ENCODE measurements at regions not wholly inside any gene's neighbourhood (a gene's known extent, or its start where the extent isn't known, plus 50 kb on each side); places are given as distances from the start of the nearest gene placed in this dataset.

- Histone ChIP-seq H3K9me3 (no peaks in the 10 kb centered on the region), H3K4me1 (no peaks in the 10 kb centered on the region), H3K36me3 (no peaks in the 10 kb centered on the region), H3K27ac (no peak overlapping the region), H3K27me3 (no peaks in the 10 kb centered on the region), H3K4me3 (no peak overlapping the region)
- no peak for DNase-seq
- no peak for TF ChIP-seq CTCF (IDR thresholded peaks at IDR 0.05)
- TF ChIP-seq POLR2A (IDR thresholded peaks at IDR 0.05): no peak
These were observed 783.2 kb downstream of the RPA4 start for GRCh38 chrX:97666890-97667289.

DNA sequence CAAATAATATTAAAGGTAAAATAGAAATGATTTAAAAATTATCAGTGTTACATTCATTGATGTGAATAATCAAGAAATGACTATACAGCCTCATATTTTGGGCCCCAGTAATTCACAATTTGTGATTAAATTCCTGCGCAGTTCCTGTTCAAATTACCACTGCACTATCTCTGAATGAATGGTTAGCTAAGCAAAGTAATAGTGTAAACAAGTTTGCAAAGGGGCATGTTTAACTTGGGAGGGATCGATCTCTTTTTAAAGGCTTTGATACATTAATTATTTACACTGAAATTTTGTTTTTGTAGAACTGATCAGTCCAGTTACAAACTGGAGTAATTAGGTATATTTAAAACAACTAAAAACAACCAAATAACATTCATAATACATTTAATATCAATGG, 784.4 kb downstream of the RPA4 start:
- H3K36me3 ChIP-seq: no peaks in the 10 kb centered on the region
- no peak for TF ChIP-seq CTCF (IDR thresholded peaks at IDR 0.05)
- TF ChIP-seq POLR2A (IDR thresholded peaks at IDR 0.05): no peak
- H3K9me3 ChIP-seq: no peaks in the 10 kb centered on the region
- H3K4me3 ChIP-seq: no peak overlapping the region
- H3K27ac ChIP-seq: no peak overlapping the region
- DNase-seq: no peak
- H3K27me3 ChIP-seq: no peaks in the 10 kb centered on the region
- no peaks in the 10 kb centered on the region for H3K4me1 ChIP-seq

DNA sequence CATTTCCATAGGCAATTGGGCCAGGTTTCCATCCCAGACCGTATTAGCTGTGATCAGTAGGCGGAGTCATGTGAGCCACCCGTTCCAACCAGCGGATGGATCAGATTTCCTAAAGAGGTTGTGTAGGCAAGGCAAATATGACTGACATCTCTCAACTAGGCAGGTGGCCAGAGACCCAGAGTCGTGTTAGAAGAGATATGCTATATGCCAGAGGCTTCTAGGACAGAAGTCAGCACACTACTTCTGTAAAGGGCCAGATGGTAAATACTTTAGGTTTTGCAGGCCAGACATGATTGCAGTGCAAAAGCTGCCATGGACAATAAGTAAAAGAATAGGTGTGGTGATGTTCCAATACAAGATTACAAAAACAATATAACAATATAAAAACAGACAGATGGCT, 788.4 kb downstream of the RPA4 start:
- Histone ChIP-seq H3K27ac (no peak overlapping the region), H3K9me3 (no peaks in the 10 kb centered on the region), H3K36me3 (no peaks in the 10 kb centered on the region), H3K4me1 (no peaks in the 10 kb centered on the region), H3K27me3 (no peaks in the 10 kb centered on the region), H3K4me3 (no peak overlapping the region)
- DNase-seq: no peak
- TF ChIP-seq POLR2A (IDR thresholded peaks at IDR 0.05) (no peak), CTCF (IDR thresholded peaks at IDR 0.05) (no peak)

GRCh38 chrX:97672608-97673007, 788.9 kb downstream of the RPA4 start:
- TF ChIP-seq CTCF (IDR thresholded peaks at IDR 0.05): no peak
- TF ChIP-seq POLR2A (IDR thresholded peaks at IDR 0.05): no peak
- Histone ChIP-seq H3K4me1 (no peaks in the 10 kb centered on the region), H3K4me3 (no peak overlapping the region), H3K9me3 (no peaks in the 10 kb centered on the region), H3K27me3 (no peaks in the 10 kb centered on the region), H3K27ac (no peak overlapping the region), H3K36me3 (no peaks in the 10 kb centered on the region)
- DNase-seq: no peak

DNA sequence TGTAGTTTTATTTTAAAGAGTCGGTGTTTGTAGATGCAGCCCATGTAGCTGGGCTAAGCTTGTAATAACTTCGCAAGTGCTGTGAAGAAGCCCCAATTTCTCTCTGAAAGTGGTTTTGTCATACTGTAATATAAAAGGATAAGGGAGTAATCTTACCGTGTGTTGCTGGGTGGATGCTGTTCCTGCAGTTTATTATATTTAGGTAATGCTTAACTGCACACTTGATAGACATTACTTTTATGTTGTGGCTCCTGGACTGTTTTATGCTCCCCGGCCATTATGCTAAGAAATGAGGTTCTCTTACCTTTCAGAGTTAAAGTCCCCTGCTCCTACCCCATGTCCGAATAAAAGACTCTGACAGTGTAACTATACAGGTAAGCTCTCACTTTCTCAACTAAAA, 789.4 kb downstream of the RPA4 start:
- H3K27ac ChIP-seq: no peak overlapping the region
- TF ChIP-seq CTCF (IDR thresholded peaks at IDR 0.05): no peak
- TF ChIP-seq POLR2A (IDR thresholded peaks at IDR 0.05): no peak
- H3K27me3 ChIP-seq: no peaks in the 10 kb centered on the region
- H3K9me3 ChIP-seq: no peaks in the 10 kb centered on the region
- no peaks in the 10 kb centered on the region for H3K36me3 ChIP-seq
- H3K4me3 ChIP-seq: no peak overlapping the region
- DNase-seq: no peak
- no peaks in the 10 kb centered on the region for H3K4me1 ChIP-seq
